OCI-LY1 (cell line): ENCODE measurements at regions not wholly inside any gene's neighbourhood (a gene's known extent, or its start where the extent isn't known, plus 50 kb on each side); places are given as distances from the start of the nearest gene placed in this dataset.

Experiments
- CTCF ChIP-seq: fragments of 200-600 bp; sonication (generic), shearing (Covaris generic); IDR thresholded peaks from 2 replicates; pipeline ENCODE4 v1.5.1; 2017; ENCODE audit warnings: mild to moderate bottlenecking, antibody characterized with exemption, low read length, moderate library complexity, mixed read lengths
- EZH2 ChIP-seq: fragments of 200-600 bp; sonication (generic), shearing (Covaris generic); IDR thresholded peaks from 2 replicates; pipeline ENCODE4 v1.8.0; 2017; ENCODE audit warnings: borderline replicate concordance, mixed run types, mild to moderate bottlenecking, antibody characterized with exemption, low read length, moderate library complexity, mixed read lengths

- TF ChIP-seq CTCF (no peak), EZH2 (no peak)
These were observed 140.9 kb upstream of the SOD1 start for GRCh38 chr21:31518580-31518979.
